SK-N-SH (cell line): ENCODE measurements at regions not wholly inside any gene's neighbourhood (a gene's known extent, or its start where the extent isn't known, plus 50 kb on each side); places are given as distances from the start of the nearest gene placed in this dataset.

Experiments
- CTCF ChIA-PET: fragments of 300-600, 350-600 bp; formaldehyde crosslinking; extraction: SDS; loops from one replicate; lab custom pipeline; 2021; lab: Yijun Ruan, JAX
- POLR2A ChIA-PET: fragments of 350-600 bp; sonication (Branson Sonifier 250); formaldehyde crosslinking; extraction: SDS; loops from one replicate; lab custom pipeline; 2020; ENCODE audit warnings: antibody characterized with exemption, inconsistent platforms; lab: Yijun Ruan, JAX
- DNase-seq: peaks from one replicate; pipeline ENCODE4 v3.0.0; 2012
- H2AFZ ChIP-seq: fragments of 200-600 bp; sonication (generic); 2 replicates; pipeline ENCODE4 v1.8.1; 2016; ENCODE audit warnings: antibody characterized with exemption, mild to moderate bottlenecking, low read depth
- H3F3A ChIP-seq: fragments of 200-600 bp; sonication (generic); replicated peaks from 2 replicates; pipeline ENCODE3; 2016; ENCODE audit warnings: antibody characterized with exemption, mild to moderate bottlenecking; ENCODE audit not compliant: insufficient read depth
- H3K27ac ChIP-seq, 2 experiments: fragments of 200-500 bp in 1 of 2; fragments of 200-600 bp in 1 of 2; sonication (Bioruptor generic) in 1 of 2; sonication (generic), shearing (Covaris generic) in 1 of 2; 2 replicates each; pipeline versions ENCODE4 v1.5.1 to v1.6.1; 2014 to 2016; ENCODE audit warnings: low read depth in 2 of 2, inconsistent platforms in 1 of 2, low read length in 1 of 2, mild to moderate bottlenecking in 1 of 2, mixed read lengths in 1 of 2
- H3K27me3 ChIP-seq: fragments of 200-600 bp; sonication (generic), shearing (Covaris generic); 2 replicates; pipeline ENCODE4 v1.6.1; 2016; ENCODE audit warnings: mixed run types; ENCODE audit not compliant: insufficient read depth
- H3K36me3 ChIP-seq, 2 experiments: fragments of 200-500 bp in 1 of 2; fragments of 200-600 bp in 1 of 2; sonication (Bioruptor generic) in 1 of 2; sonication (generic) in 1 of 2; replicated peaks in 1 of 2; 2 replicates each; pipeline versions ENCODE3 to v1.5.1; 2014 to 2016; ENCODE audit warnings: low read length in 1 of 2, mild to moderate bottlenecking in 1 of 2; ENCODE audit not compliant: insufficient read depth in 2 of 2, control insufficient read depth in 1 of 2
- H3K4me1 ChIP-seq, 2 experiments: fragments of 200-500 bp in 1 of 2; fragments of 200-600 bp in 1 of 2; sonication (Bioruptor generic) in 1 of 2; sonication (generic), shearing (Covaris generic) in 1 of 2; 2 replicates each; pipeline versions ENCODE4 v1.5.1 to v1.6.1; 2014 to 2016; ENCODE audit warnings: low read depth in 1 of 2, low read length in 1 of 2, mixed run types in 1 of 2; ENCODE audit not compliant: insufficient read depth in 2 of 2, control insufficient read depth in 1 of 2
- H3K4me2 ChIP-seq: fragments of 200-600 bp; sonication (generic), shearing (Covaris generic); 2 replicates; pipeline ENCODE4 v1.6.1; 2017; ENCODE audit warnings: mixed run types
- H3K4me3 ChIP-seq, 2 experiments: fragments of 200-500 bp in 1 of 2; fragments of 200-600 bp in 1 of 2; sonication (Bioruptor generic) in 1 of 2; sonication (generic), shearing (Covaris generic) in 1 of 2; 2 replicates each; pipeline versions ENCODE4 v1.5.1 to v1.8.1; 2014 to 2016; ENCODE audit warnings: low read depth in 2 of 2, inconsistent platforms in 1 of 2, low read length in 1 of 2, mild to moderate bottlenecking in 1 of 2, mixed read lengths in 1 of 2, moderate library complexity in 1 of 2
- H3K79me2 ChIP-seq: fragments of 200-600 bp; sonication (generic); 2 replicates; pipeline ENCODE4 v1.8.1; 2017; ENCODE audit warnings: mild to moderate bottlenecking; ENCODE audit not compliant: insufficient read depth
- H3K9ac ChIP-seq: fragments of 200-600 bp; sonication (generic); 2 replicates; pipeline ENCODE4 v1.6.1; 2017; ENCODE audit warnings: mixed run types
- H3K9me2 ChIP-seq: fragments of 200-600 bp; sonication (generic); 2 replicates; pipeline ENCODE4 v1.6.1; 2017; ENCODE audit warnings: mixed run types
- H3K9me3 ChIP-seq: fragments of 200-600 bp; sonication (generic); 2 replicates; pipeline ENCODE4 v1.6.1; 2017; ENCODE audit warnings: mixed run types, mild to moderate bottlenecking, moderate library complexity
- H4K20me1 ChIP-seq: fragments of 200-600 bp; sonication (generic); 2 replicates; pipeline ENCODE4 v1.6.1; 2017; ENCODE audit warnings: mild to moderate bottlenecking, mixed run types; ENCODE audit not compliant: insufficient read depth
- CHD2 ChIP-seq: fragments of 150-350 bp; IDR thresholded peaks from 2 replicates; pipeline ENCODE4 v1.6.1; 2018; ENCODE audit warnings: low read length; ENCODE audit not compliant: partially characterized antibody
- CTCF ChIP-seq: fragments of 200-600 bp; sonication (generic); IDR thresholded peaks from 2 replicates; pipeline ENCODE4 v1.6.1; 2017; ENCODE audit warnings: antibody characterized with exemption, mild to moderate bottlenecking, moderate library complexity
- FOSL2 ChIP-seq: IDR thresholded peaks from 2 replicates; pipeline ENCODE4 v1.4.0; 2012; ENCODE audit warnings: low read depth, mild to moderate bottlenecking, moderate library complexity, borderline replicate concordance
- FOXM1 ChIP-seq: IDR thresholded peaks from 2 replicates; pipeline ENCODE4 v1.4.0; 2012; ENCODE audit warnings: low read depth, mild to moderate bottlenecking
- GABPA ChIP-seq: IDR thresholded peaks from 2 replicates; pipeline ENCODE4 v1.4.0; 2012; ENCODE audit warnings: low read depth, mild to moderate bottlenecking
- GATA2 ChIP-seq: sonication (generic); formaldehyde crosslinking; IDR thresholded peaks from 2 replicates; pipeline ENCODE4 v1.5.0; 2020; ENCODE audit warnings: mild to moderate bottlenecking, missing genetic modification reagents
- MAX ChIP-seq: IDR thresholded peaks from 2 replicates; pipeline ENCODE4 v1.4.0; 2012; ENCODE audit warnings: low read depth
- MEF2A ChIP-seq: IDR thresholded peaks from 2 replicates; pipeline ENCODE4 v1.4.0; 2012; ENCODE audit warnings: low read depth, borderline replicate concordance
- RXRA ChIP-seq: IDR thresholded peaks from 2 replicates; pipeline ENCODE4 v1.4.0; 2012; ENCODE audit warnings: low read depth, mild to moderate bottlenecking, borderline replicate concordance
- SMC3 ChIP-seq: IDR thresholded peaks from 2 replicates; pipeline ENCODE4 v1.6.1; 2012; ENCODE audit warnings: low read depth, low read length, improper control_type of control experiment
- TAF1 ChIP-seq: IDR thresholded peaks from 2 replicates; pipeline ENCODE4 v1.6.1; 2012; ENCODE audit warnings: low read depth, mild to moderate bottlenecking, low read length, moderate library complexity, borderline replicate concordance
- TCF12 ChIP-seq: IDR thresholded peaks from 2 replicates; pipeline ENCODE4 v1.4.0; 2012
- ZBTB33 ChIP-seq: IDR thresholded peaks from 2 replicates; pipeline ENCODE4 v1.4.0; 2012; ENCODE audit warnings: low read depth, borderline replicate concordance
- WGBS: methylation state at CpG from one replicate; pipeline ENCODE4 v1.1.6; 2017; ENCODE audit warnings: low lambda C conversion rate; 5-methylcytosine and 5-hydroxymethylcytosine counted together
- TF ChIP-seq, protein P1 (sequence below): fragments of 150-350 bp; IDR thresholded peaks from 2 replicates; pipeline ENCODE4 v1.6.1; 2016; ENCODE audit warnings: mild to moderate bottlenecking, low read depth, low read length

GRCh38 chr12:126915309-126915708 lies 1351.7 kb upstream of the TMEM132C start:
- Histone ChIP-seq H3K9me2 (no peaks in the 10 kb centered on the region), H3F3A (no peaks in the 10 kb centered on the region), H3K4me1 (no peaks in the 10 kb centered on the region), H3K9ac (no peak overlapping the region), H3K27me3 (no peaks in the 10 kb centered on the region), H2AFZ (no peak overlapping the region), H3K9me3 (no peaks in the 10 kb centered on the region), H4K20me1 (no peaks in the 10 kb centered on the region), H3K36me3 (no peaks in the 10 kb centered on the region), H3K79me2 (no peaks in the 10 kb centered on the region), H3K4me3 (no peak overlapping the region), H3K27ac (no peak overlapping the region), H3K4me2 (no peak overlapping the region)
- no peak for DNase-seq
- WGBS, result 30% methylated on average over 6 of the region's 6 CpGs
- ChIA-PET CTCF (no interaction called here), POLR2A (no interaction called here)
- TF ChIP-seq MEF2A (no peak), GABPA (no peak), CHD2 (no peak), SMC3 (no peak), ZBTB33 (no peak), FOXM1 (no peak), TAF1 (no peak), TCF12 (no peak), MAX (no peak), GATA2 (CRISPR knock-in tag) (no peak), FOSL2 (no peak), CTCF (no peak), RXRA (no peak)
- TF ChIP-seq, protein P1, sequence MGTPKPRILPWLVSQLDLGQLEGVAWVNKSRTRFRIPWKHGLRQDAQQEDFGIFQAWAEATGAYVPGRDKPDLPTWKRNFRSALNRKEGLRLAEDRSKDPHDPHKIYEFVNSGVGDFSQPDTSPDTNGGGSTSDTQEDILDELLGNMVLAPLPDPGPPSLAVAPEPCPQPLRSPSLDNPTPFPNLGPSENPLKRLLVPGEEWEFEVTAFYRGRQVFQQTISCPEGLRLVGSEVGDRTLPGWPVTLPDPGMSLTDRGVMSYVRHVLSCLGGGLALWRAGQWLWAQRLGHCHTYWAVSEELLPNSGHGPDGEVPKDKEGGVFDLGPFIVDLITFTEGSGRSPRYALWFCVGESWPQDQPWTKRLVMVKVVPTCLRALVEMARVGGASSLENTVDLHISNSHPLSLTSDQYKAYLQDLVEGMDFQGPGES, result no peak
